ENCODE measurements at regions not wholly inside any gene's neighbourhood (a gene's known extent, or its start where the extent isn't known, plus 50 kb on each side); places are given as distances from the start of the nearest gene placed in this dataset.

DNA sequence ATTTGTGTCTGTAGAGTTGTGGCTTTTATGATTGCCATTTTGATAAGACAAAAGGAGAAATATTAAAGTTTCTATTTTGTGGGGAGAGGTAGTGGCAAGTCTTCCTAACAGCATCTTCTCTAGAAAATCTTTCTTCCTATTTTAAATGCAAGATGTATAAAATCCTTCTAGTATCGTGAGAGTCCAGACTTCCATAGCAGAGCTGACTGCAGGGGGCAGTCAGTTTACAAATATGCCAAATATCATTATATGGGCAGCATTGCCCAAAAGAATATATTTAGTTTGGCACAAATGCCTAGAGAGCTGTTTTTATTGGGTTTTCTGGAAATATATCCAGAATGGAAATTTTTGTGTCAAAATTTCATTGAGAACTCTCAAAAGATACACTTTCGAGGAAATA lies 82.1 kb upstream of the ALDH1A1 start:
- TF ChIP-seq POLR2A (IDR thresholded peaks at IDR 0.05; ENCODE audit: low read length): no peak
- TF ChIP-seq GATA1 (IDR thresholded peaks at IDR 0.05; ENCODE audit: low read depth, low read length): no peak

Data from erythroblast (primary cell).